HAP-1 (cell line): ENCODE measurements at regions not wholly inside any gene's neighbourhood (a gene's known extent, or its start where the extent isn't known, plus 50 kb on each side); places are given as distances from the start of the nearest gene placed in this dataset.

Experiments used
- DNase-seq, 2 experiments: peaks; one replicate each; pipeline ENCODE4 v3.0.0-alpha.2; 2016 to 2020; ENCODE audit warnings: low spot score in 2 of 2
- H3K27me3 ChIP-seq: fragments of 250-450 bp; sonication (Bioruptor Pico); 2 replicates; pipeline ENCODE4 v1.5.1; 2020; ENCODE audit warnings: low read depth, mild to moderate bottlenecking, moderate library complexity
- H3K36me3 ChIP-seq: fragments of 250-450 bp; sonication (Bioruptor Pico); replicated peaks from 2 replicates; pipeline ENCODE4 v1.5.1; 2020; ENCODE audit warnings: mild to moderate bottlenecking
- H3K4me1 ChIP-seq: fragments of 250-450 bp; sonication (Bioruptor Pico); 2 replicates; pipeline ENCODE4 v1.5.1; 2020; ENCODE audit warnings: mild to moderate bottlenecking
- H3K4me3 ChIP-seq: fragments of 250-450 bp; sonication (Bioruptor Pico); 2 replicates; pipeline ENCODE4 v1.5.1; 2020; ENCODE audit warnings: mild to moderate bottlenecking, moderate library complexity
- H3K9me3 ChIP-seq: fragments of 250-450 bp; sonication (Bioruptor Pico); 2 replicates; pipeline ENCODE4 v1.5.1; 2020; ENCODE audit warnings: mild to moderate bottlenecking, moderate library complexity
- in situ Hi-C: fragments of 300-500 bp; cut with MboI; formaldehyde crosslinking; loops from 3 replicates; pipeline ENCODE4 v1.14.3; 2020; ENCODE audit warnings: low sequenced_read_pairs, inconsistent platforms, mixed read lengths

- DNase-seq: no peak
- Histone ChIP-seq H3K36me3 (no peaks in the 10 kb centered on the region), H3K4me3 (no peak overlapping the region), H3K4me1 (no peaks in the 10 kb centered on the region), H3K27me3 (no peaks in the 10 kb centered on the region; the same call in 1 of the 2 replicates), H3K9me3 (no peaks in the 10 kb centered on the region)
- in situ Hi-C loops: no loop called here
These were observed 207.9 kb upstream of the HDAC4 start for GRCh38 chr2:239608723-239609122.

- Histone ChIP-seq H3K27me3 (no peaks in the 10 kb centered on the region; the same call in 1 of the 2 replicates), H3K36me3 (no peaks in the 10 kb centered on the region), H3K9me3 (no peaks in the 10 kb centered on the region), H3K4me3 (no peak overlapping the region), H3K4me1 (no peaks in the 10 kb centered on the region)
- DNase-seq: no peak
- in situ Hi-C loops: no loop called here
These were observed 207.4 kb upstream of the HDAC4 start for GRCh38 chr2:239608260-239608659.

DNA sequence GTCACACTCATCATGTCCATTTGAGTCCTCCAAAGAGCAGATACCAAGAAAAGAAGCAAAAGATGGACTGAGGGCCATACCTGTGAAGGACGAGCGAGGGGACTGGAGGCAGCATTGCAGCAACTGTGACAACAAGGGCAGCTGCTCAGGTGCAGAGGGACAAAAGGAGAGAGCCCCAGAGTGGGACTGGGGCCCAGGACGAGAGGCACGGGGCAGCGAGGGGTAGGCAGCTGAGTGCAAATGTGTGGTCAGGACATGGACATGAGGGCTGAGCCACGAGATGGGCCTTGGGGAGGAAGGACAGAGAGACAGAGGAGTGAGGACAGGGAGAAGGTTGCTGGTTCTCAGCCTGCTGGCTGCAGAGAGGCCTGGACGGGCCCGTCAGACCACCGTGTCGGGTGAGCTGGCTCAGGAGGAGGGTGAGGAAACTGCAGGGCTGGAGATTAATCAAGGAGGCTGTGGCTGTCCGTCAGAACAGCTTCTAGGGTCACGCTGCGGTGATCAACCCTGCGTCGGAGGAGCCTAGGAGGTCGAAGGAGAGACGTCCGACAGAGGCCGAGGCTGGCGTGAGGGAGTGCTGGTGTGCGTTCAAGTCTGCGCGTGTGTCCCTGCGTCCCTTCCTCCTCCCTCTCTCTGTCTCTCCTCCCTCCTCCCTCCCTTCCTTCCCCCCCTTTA, 206.8 kb upstream of the HDAC4 start:
- Histone ChIP-seq H3K9me3 (no peaks in the 10 kb centered on the region), H3K4me1 (no peaks in the 10 kb centered on the region), H3K4me3 (no peak overlapping the region), H3K27me3 (no peaks in the 10 kb centered on the region; the same call in 1 of the 2 replicates), H3K36me3 (no peaks in the 10 kb centered on the region)
- DNase-seq: no peak
- in situ Hi-C loops: no loop called here

- Histone ChIP-seq H3K9me3 (no peaks in the 10 kb centered on the region), H3K4me3 (no peak overlapping the region), H3K36me3 (no peaks in the 10 kb centered on the region), H3K4me1 (no peaks in the 10 kb centered on the region), H3K27me3 (no peaks in the 10 kb centered on the region; the same call in 1 of the 2 replicates)
- in situ Hi-C loops: no loop called here
- DNase-seq: no peak
These were observed 206.1 kb upstream of the HDAC4 start for GRCh38 chr2:239606741-239607516.

GRCh38 chr2:239605976-239606375, 205.2 kb upstream of the HDAC4 start:
- no peaks in the 10 kb centered on the region for H3K9me3 ChIP-seq
- in situ Hi-C loops: no loop called here

DNA sequence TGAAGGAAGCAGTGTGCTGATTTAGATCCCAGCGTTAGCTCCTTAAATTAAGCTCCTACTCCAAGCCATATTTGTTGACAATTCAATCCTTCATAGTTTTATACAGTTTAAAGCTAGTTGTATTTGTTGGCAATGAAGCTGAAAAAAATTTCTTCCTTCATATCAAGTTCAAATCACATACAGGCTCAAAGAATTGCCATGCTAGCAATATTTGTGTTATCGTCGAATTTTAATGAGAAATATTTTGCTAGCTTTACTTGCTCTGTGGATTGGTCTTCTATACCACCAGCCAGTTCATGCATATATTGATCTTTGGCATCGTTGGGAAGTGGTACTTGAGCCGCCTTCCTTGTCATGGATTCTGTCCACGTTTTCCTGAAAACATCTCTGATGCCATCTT, 204.6 kb upstream of the HDAC4 start:
- Histone ChIP-seq H3K27me3 (no peaks in the 10 kb centered on the region; the same call in 1 of the 2 replicates), H3K4me1 (no peaks in the 10 kb centered on the region), H3K9me3 (no peaks in the 10 kb centered on the region), H3K4me3 (no peak overlapping the region), H3K36me3 (no peaks in the 10 kb centered on the region)
- DNase-seq: no peak
- in situ Hi-C loops: no loop called here

More at GRCh38 chr2:239605976-239606375, 205.2 kb upstream of the HDAC4 start:
- Histone ChIP-seq H3K27me3 (no peaks in the 10 kb centered on the region; the same call in 1 of the 2 replicates), H3K4me1 (no peaks in the 10 kb centered on the region), H3K36me3 (no peaks in the 10 kb centered on the region), H3K4me3 (no peak overlapping the region)
- no peak for DNase-seq

DNA sequence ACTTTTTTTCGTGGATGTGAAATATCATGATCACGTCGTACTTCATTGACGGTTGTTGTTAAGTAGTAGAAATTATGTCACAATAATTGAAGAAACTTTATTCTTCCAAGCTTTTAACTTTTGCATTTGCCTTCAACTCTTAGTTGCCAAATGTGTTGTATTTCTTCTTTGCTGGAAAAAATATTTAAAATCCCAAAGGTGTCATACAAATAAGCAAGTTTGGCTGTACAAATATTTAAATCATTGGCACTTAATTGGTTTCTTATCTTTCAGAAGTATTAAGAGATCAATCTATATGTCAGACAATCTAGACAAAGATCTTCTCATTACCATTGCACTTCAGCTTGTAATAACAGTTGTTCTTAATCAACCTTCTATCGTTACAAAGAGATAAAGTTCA, 204.0 kb upstream of the HDAC4 start:
- H3K4me1 ChIP-seq: no peaks in the 10 kb centered on the region
- no peaks in the 10 kb centered on the region for H3K9me3 ChIP-seq
- in situ Hi-C loops: no loop called here
- H3K4me3 ChIP-seq: no peak overlapping the region
- no peak for DNase-seq
- no peaks in the 10 kb centered on the region for H3K36me3 ChIP-seq
- no peaks in the 10 kb centered on the region; the same call in 1 of the 2 replicates for H3K27me3 ChIP-seq

DNA sequence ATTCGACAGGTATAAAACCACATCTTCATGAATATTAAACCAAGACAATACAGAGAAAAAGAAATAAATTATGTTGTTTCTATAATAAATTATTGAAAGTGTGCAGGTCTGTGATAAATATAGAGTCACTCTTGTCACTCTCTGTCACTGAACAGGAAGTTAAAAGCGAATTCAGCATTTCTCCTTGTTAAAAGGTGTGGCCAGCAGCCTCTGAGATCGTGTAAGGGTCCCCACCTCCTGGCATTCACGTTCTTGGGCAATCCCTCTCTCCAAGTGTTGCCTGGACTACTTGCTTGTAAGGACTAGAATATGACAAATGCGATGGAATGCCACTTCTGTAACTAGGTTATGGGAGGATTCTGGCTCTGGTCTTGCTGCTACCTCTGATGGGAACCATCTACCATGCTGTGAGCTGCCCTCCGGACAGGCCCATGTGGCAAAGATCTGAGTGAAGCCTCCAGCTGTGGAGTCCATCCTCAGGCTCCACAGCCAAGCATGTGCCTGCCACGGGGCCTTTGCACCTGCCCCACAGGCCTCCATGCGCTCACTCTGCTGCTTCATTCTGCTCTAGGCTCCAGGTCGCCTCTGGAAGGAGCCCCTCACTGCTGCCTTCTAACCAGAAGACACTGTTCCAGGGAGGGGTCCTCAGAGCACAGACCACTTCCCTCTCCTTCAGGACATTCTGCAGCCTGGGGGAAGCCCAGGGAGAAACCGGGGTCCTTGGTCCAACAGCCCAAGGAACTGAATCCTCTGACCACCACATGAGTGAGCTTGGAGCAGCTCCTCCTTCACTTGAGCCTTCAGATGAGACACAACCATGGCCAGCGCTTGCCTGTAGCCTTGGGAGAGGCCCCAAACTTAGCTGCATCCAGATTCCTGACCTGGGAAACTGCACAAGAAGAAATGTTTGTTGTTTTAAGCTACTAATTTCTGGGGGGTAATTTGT, 202.9 kb upstream of the HDAC4 start:
- H3K4me1 ChIP-seq: no peaks in the 10 kb centered on the region
- H3K4me3 ChIP-seq: no peak overlapping the region
- H3K36me3 ChIP-seq: no peaks in the 10 kb centered on the region
- no peaks in the 10 kb centered on the region; the same call in 1 of the 2 replicates for H3K27me3 ChIP-seq
- no peak for DNase-seq
- H3K9me3 ChIP-seq: no peaks in the 10 kb centered on the region
- in situ Hi-C loops: no loop called here

- in situ Hi-C loops: no loop called here
- Histone ChIP-seq H3K9me3 (no peaks in the 10 kb centered on the region), H3K4me3 (no peak overlapping the region), H3K36me3 (no peaks in the 10 kb centered on the region), H3K27me3 (no peaks in the 10 kb centered on the region; the same call in 1 of the 2 replicates), H3K4me1 (no peaks in the 10 kb centered on the region)
- DNase-seq: no peak
These were observed 201.8 kb upstream of the HDAC4 start for GRCh38 chr2:239602290-239603282.

DNA sequence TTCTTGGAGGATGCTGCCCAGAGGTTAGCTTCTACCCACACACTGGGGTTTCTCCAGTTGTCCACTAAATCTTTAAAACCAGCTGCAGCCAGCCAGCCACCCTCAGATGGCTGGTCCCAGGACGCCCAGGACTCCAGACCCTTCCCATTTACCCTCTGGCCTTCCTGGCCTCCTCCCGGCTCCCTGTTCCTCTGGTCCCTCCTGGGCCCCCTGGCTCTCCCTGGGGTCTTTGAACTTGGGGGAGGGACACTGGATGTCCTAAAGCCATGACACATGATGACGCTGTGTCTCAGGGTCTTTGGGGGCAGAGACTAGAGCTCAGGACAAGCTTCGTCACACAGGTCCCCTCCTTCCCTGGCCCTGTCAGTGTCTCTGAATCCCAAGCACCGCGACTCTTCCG, 201.1 kb upstream of the HDAC4 start:
- no peak for DNase-seq
- Histone ChIP-seq H3K9me3 (no peaks in the 10 kb centered on the region), H3K36me3 (no peaks in the 10 kb centered on the region), H3K4me1 (no peaks in the 10 kb centered on the region), H3K27me3 (no peaks in the 10 kb centered on the region; the same call in 1 of the 2 replicates), H3K4me3 (no peak overlapping the region)
- in situ Hi-C loops: no loop called here

DNA sequence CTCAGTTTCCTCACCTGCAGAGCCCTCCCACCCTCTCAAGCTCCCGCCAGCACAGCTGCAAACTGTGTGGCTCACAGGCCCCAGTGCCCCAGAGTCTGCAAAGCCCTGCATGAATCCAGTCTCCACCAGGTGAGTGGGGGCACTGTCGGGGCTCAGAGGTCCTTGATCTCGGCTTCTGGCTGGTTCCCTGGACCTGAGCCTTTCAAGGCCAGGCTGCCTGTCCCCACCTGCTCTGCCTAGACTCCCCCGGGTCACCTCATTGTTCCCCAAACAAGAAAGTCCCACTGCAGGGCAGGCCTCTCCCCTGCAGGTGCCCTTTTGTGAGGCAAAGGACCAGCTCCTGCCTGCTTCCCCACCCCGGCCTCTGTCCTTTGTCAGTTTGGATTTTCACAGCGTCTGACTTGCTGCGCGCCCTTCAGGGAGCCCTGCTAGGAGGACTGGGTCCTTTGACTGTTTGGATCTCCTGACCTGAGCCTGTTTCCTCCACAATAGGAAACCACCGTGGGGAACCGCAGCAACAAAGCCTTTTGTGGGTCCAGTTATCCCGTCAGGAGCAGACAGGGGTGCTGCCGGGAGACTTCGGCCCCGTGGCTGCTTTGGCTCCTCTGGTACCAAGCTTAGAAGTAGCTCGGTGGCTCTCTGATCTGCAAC, 200.5 kb upstream of the HDAC4 start:
- H3K36me3 ChIP-seq: no peaks in the 10 kb centered on the region
- no peak for DNase-seq
- no peaks in the 10 kb centered on the region for H3K9me3 ChIP-seq

DNA sequence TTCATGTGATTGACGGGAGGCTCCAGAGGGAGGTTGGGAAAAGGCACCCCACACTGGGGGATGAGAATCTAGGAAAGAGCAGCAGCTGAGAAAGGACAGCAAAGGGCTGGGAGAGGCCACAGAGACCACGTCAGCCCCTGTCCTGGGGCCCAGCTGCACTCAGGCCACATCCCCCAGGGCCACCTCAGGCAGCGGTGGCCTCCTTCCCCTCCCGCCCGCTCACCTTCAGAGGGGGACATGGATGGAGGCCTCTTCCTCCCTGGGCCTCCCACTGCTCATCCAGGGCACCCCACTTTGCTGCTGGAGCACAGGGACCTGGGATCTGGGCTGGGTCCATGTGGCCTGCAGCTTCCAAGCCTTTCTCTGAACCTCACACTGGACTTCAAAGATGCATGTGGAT, 199.8 kb upstream of the HDAC4 start:
- no peaks in the 10 kb centered on the region for H3K4me1 ChIP-seq
- in situ Hi-C loops: no loop called here
- no peaks in the 10 kb centered on the region; the same call in 1 of the 2 replicates for H3K27me3 ChIP-seq
- H3K4me3 ChIP-seq: no peak overlapping the region
- no peak for DNase-seq
- H3K9me3 ChIP-seq: no peaks in the 10 kb centered on the region
- H3K36me3 ChIP-seq: no peaks in the 10 kb centered on the region

More for the DNA sequence above, 200.5 kb upstream of the HDAC4 start:
- H3K27me3 ChIP-seq: no peaks in the 10 kb centered on the region; the same call in 1 of the 2 replicates
- no peak overlapping the region for H3K4me3 ChIP-seq
- no peaks in the 10 kb centered on the region for H3K4me1 ChIP-seq
- in situ Hi-C loops: no loop called here
